Duodenal mucosa (tissue), 2 donors: ENCODE measurements at regions not wholly inside any gene's neighbourhood (a gene's known extent, or its start where the extent isn't known, plus 50 kb on each side); places are given as distances from the start of the nearest gene placed in this dataset.

Experiments used
- H3K27ac ChIP-seq: one replicate; pipeline ENCODE4 v1.7.0; 2013; ENCODE audit warnings: low read depth, low read length
- H3K27me3 ChIP-seq, 2 donors: one replicate each; pipeline ENCODE4 v1.7.0; 2013; ENCODE audit warnings: low read length in 2 of 2, control low read depth in 1 of 2; ENCODE audit not compliant: insufficient read depth in 2 of 2, control insufficient read depth in 1 of 2
- H3K36me3 ChIP-seq, 2 donors: one replicate each; pipeline ENCODE4 v1.7.0; 2013; ENCODE audit warnings: low read length in 2 of 2, control low read depth in 1 of 2; ENCODE audit not compliant: insufficient read depth in 2 of 2, control insufficient read depth in 1 of 2
- H3K4me1 ChIP-seq, 2 donors: one replicate each; pipeline ENCODE4 v1.7.0; 2013; ENCODE audit warnings: low read length in 2 of 2, control low read depth in 1 of 2; ENCODE audit not compliant: insufficient read depth in 2 of 2, control insufficient read depth in 1 of 2
- H3K4me3 ChIP-seq, 2 donors: one replicate each; pipeline ENCODE4 v1.7.0; 2013; ENCODE audit warnings: low read length in 2 of 2, low read depth in 1 of 2
- H3K9ac ChIP-seq, 2 donors: one replicate each; pipeline ENCODE4 v1.7.0; 2013; ENCODE audit warnings: low read length in 2 of 2, low read depth in 1 of 2
- H3K9me3 ChIP-seq, 2 donors: one replicate each; pipeline ENCODE4 v1.7.0; 2013; ENCODE audit warnings: low read length in 2 of 2, control low read depth in 1 of 2; ENCODE audit not compliant: control insufficient read depth in 1 of 2

- H3K27me3 ChIP-seq: no peaks in the 10 kb centered on the region
- H3K9me3 ChIP-seq: no peaks in the 10 kb centered on the region
- no peak overlapping the region for H3K27ac ChIP-seq
- no peak overlapping the region for H3K9ac ChIP-seq
- no peaks in the 10 kb centered on the region for H3K36me3 ChIP-seq
- H3K4me3 ChIP-seq: no peak overlapping the region
- H3K4me1 ChIP-seq: no peaks in the 10 kb centered on the region
These were observed 169.0 kb upstream of the PRDM1 start for GRCh38 chr6:105917038-105917695.

DNA sequence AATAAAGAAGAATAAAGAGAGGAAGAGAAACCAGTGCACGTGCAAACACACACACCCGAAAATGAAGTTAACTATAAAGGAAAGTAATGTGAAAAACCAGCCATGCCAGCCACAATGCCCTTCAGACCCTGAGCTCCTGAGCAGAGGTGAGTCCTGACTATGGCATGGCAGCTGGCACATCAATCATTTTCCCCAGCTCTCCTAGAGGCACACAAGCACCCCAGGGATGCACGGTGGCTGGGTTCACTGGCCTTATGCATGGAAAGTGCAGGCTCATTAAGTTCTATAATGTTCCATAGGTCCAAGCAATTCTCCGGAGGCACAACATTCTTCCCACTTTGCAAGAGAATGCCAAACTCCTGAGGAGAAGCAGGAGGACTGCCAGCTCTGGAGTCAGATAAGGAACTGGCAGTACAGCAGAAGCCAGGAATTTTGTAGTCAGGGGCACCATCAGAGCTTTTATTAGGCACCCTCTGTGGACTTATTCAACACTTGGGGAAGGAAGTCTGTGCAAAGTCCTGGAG is 175.0 kb upstream of the PRDM1 start:
- Histone ChIP-seq H3K36me3 (no peaks in the 10 kb centered on the region), H3K9ac (no peak overlapping the region), H3K27ac (no peak overlapping the region), H3K9me3 (no peaks in the 10 kb centered on the region), H3K27me3 (no peaks in the 10 kb centered on the region), H3K4me3 (no peak overlapping the region), H3K4me1 (peaks cover 4 to 8% of the 10 kb centered on the region in 2 donors)

DNA sequence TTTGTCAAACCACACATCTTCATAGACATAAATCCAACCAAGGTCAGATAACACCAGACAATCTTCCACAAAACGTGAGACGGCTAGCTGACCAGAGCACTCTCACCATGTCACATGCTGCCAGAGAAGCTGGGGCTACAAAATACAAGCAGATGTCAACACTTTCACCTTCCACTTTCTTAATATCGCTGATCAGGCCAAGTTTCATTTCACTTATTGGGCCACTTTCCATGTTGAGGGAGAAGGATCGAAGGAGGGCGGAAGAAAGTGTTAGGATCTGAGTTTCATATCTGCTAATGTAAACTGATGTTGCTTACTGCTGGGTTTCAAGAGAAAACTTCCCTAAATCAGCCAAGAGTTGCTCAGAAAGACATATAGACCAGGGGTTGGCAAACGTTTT is 177.0 kb upstream of the PRDM1 start:
- Histone ChIP-seq H3K27ac (no peak overlapping the region), H3K27me3 (no peaks in the 10 kb centered on the region), H3K4me3 (no peak overlapping the region), H3K4me1 (peaks cover 4 to 8% of the 10 kb centered on the region in 2 donors), H3K9me3 (no peaks in the 10 kb centered on the region), H3K9ac (no peak overlapping the region), H3K36me3 (no peaks in the 10 kb centered on the region)

DNA sequence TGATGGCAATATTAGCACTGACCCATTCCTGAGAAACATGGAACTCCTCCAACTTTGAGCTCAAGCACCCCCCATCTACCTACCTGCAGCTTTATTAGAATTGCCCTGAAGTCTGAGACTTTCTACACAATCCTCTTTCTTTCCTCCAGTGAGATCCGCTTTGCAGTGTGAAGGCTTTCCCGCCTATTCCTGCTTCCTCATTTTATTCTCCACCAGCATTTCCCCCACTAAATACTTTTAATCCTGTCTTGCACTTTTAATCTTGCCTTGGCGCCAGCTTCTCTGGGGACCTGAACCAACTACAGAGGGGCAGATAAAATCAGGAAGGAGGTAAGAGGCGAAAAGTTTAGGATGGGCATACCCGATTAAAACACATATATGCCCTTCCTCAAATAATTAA is 178.1 kb upstream of the PRDM1 start:
- Histone ChIP-seq H3K27me3 (no peaks in the 10 kb centered on the region), H3K4me3 (no peak overlapping the region), H3K4me1 (peaks cover 4 to 8% of the 10 kb centered on the region in 2 donors)

DNA sequence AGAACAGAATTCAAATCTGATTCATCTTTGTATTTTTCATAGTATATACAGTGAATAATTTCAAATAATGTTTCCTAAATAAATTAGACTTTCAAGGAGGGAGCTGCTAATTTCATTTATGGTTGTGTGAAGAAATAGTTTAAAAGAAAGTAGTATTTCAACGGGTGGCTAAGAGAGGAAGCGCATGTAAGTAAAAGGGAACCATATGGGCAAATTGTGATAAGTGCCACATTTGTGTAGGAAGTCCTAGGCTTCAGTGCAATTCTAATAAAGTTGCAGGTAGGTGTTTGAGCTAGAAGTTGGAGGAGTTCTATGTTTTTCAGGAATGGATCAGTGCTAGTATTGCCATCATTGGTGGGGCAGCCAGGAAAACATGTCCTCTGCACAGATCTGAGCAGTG is 178.8 kb upstream of the PRDM1 start:
- Histone ChIP-seq H3K4me1 (peaks cover 4 to 8% of the 10 kb centered on the region in 2 donors), H3K27ac (no peak overlapping the region), H3K9me3 (no peaks in the 10 kb centered on the region), H3K9ac (no peak overlapping the region), H3K4me3 (no peak overlapping the region), H3K27me3 (no peaks in the 10 kb centered on the region), H3K36me3 (no peaks in the 10 kb centered on the region)

More for the DNA sequence above, 178.1 kb upstream of the PRDM1 start:
- H3K36me3 ChIP-seq: no peaks in the 10 kb centered on the region
- no peak overlapping the region for H3K9ac ChIP-seq
- no peaks in the 10 kb centered on the region for H3K9me3 ChIP-seq
- H3K27ac ChIP-seq: no peak overlapping the region

DNA sequence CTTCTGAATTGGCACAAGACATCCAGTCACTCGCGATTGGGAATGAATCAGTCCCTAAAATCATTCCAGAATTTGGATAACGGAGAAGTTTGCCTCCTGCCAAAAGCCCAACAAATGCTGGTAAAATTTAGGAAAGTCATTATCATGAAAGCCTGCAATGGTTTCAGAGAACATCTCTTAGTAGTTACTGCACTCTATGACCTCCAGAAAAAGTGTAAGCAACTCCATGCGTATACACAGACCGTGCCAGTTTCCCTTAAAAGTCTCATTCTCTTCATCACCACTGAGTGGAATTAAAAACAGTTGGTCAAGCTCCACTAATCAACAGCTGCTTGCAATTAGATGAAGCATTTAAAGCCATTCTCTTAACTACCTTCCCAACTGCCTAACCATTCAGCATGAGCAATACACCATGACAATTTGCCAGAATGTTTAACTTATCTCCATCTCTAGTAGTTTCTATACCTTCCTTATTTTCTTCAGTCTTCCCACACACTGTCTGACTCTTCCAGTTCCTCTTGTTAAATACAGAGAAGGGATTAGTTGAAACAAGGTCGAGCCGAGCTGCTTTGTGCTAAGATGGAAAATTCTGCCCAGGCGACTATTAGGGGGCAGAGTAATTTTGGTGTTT is 183.6 kb upstream of the PRDM1 start:
- H3K4me3 ChIP-seq: no peak overlapping the region
- no peaks in the 10 kb centered on the region for H3K4me1 ChIP-seq
- H3K9me3 ChIP-seq: no peaks in the 10 kb centered on the region
- H3K36me3 ChIP-seq: no peaks in the 10 kb centered on the region
- no peak overlapping the region for H3K9ac ChIP-seq
- no peaks in the 10 kb centered on the region for H3K27me3 ChIP-seq
- no peak overlapping the region for H3K27ac ChIP-seq

GRCh38 chr6:105901583-105901982 is 184.6 kb upstream of the PRDM1 start:
- Histone ChIP-seq H3K4me1 (no peaks in the 10 kb centered on the region), H3K4me3 (no peak overlapping the region), H3K27ac (no peak overlapping the region), H3K36me3 (no peaks in the 10 kb centered on the region), H3K9ac (no peak overlapping the region), H3K9me3 (no peaks in the 10 kb centered on the region), H3K27me3 (no peaks in the 10 kb centered on the region)

DNA sequence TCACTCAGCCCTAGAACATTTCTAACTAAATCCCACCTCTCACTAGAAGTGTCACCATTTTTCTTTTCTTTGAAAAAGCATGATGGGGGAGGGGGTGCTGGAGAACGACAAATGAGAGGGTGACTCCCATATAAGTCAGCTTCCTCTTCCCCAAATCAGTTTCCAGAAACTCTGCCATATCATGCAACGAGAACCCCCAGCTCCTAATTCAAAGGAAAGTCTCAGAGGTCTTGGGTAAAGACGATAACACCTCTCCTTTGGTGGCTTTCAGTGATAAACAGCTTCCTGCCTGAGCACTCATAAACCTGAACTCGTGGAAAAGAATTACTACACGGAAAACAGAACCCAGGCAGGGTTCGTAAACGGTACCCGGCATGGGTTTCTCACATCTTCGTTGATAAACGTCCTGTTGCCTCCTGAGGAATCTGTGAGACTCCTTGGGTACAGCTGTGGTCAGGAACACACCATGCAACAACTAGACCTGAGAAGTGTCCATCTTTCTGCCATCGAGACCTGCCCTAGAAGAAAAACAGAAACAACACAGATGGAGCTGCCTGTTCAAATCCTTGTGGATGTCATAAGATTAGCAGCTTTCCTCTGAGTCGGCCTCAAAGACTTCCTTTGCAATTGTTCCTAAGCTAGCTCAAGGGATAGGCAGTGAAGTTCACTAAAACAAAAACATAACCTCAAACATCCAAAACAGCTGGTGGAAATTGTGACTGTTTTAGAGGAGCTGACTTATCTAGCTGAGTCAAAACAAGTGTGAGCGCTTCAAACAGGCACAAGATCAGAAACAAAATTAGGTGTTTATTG is 185.8 kb upstream of the PRDM1 start:
- Histone ChIP-seq H3K27ac (no peak overlapping the region), H3K9ac (no peak overlapping the region)

GRCh38 chr6:105898286-105898685 is 187.8 kb upstream of the PRDM1 start:
- Histone ChIP-seq H3K4me1 (no peaks in the 10 kb centered on the region), H3K36me3 (no peaks in the 10 kb centered on the region), H3K27ac (no peak overlapping the region), H3K4me3 (no peak overlapping the region), H3K27me3 (no peaks in the 10 kb centered on the region), H3K9ac (no peak overlapping the region), H3K9me3 (no peaks in the 10 kb centered on the region)

More for the DNA sequence above, 185.8 kb upstream of the PRDM1 start:
- Histone ChIP-seq H3K27me3 (no peaks in the 10 kb centered on the region), H3K9me3 (no peaks in the 10 kb centered on the region), H3K4me1 (no peaks in the 10 kb centered on the region), H3K4me3 (no peak overlapping the region), H3K36me3 (no peaks in the 10 kb centered on the region)

GRCh38 chr6:105897131-105897530 is 189.0 kb upstream of the PRDM1 start:
- H3K27me3 ChIP-seq: no peaks in the 10 kb centered on the region
- H3K4me1 ChIP-seq: peaks cover 0 to 4% of the 10 kb centered on the region in 2 donors
- no peak overlapping the region for H3K4me3 ChIP-seq
- H3K9me3 ChIP-seq: no peaks in the 10 kb centered on the region
- H3K9ac ChIP-seq: no peak overlapping the region
- no peaks in the 10 kb centered on the region for H3K36me3 ChIP-seq
- no peak overlapping the region for H3K27ac ChIP-seq
